SK-N-SH treated with all-trans-retinoic acid at 6 μM for 48 hours (cell line): ENCODE measurements at regions not wholly inside any gene's neighbourhood (a gene's known extent, or its start where the extent isn't known, plus 50 kb on each side); places are given as distances from the start of the nearest gene placed in this dataset.

ENCODE experiments used
- CSDC2 ChIP-seq: fragments of 250-450 bp; sonication (Bioruptor Pico); IDR thresholded peaks from 2 replicates; pipeline ENCODE4 v1.5.0; 2020; ENCODE audit warnings: mild to moderate bottlenecking, moderate library complexity
- GLIS3 ChIP-seq: fragments of 250-450 bp; sonication (Bioruptor Pico); IDR thresholded peaks from 2 replicates; pipeline ENCODE4 v1.5.0; 2020; ENCODE audit warnings: mild to moderate bottlenecking, moderate library complexity
- RARB ChIP-seq: fragments of 250-450 bp; sonication (Bioruptor Pico); IDR thresholded peaks from 2 replicates; pipeline ENCODE4 v1.8.0; 2021; ENCODE audit warnings: mild to moderate bottlenecking, moderate library complexity
- ZC3H10 ChIP-seq: fragments of 250-450 bp; sonication (Bioruptor Pico); IDR thresholded peaks from 2 replicates; pipeline ENCODE4 v1.5.1; 2021; ENCODE audit warnings: mild to moderate bottlenecking, moderate library complexity
- ZFP3 ChIP-seq: fragments of 250-450 bp; sonication (Bioruptor Pico); IDR thresholded peaks from 2 replicates; pipeline ENCODE4 v1.5.0; 2020; ENCODE audit warnings: mild to moderate bottlenecking, moderate library complexity
- TF ChIP-seq, protein P1 (sequence below): fragments of 250-450 bp; sonication (Bioruptor Pico); IDR thresholded peaks from 2 replicates; pipeline ENCODE4 v1.8.0; 2020; ENCODE audit warnings: mild to moderate bottlenecking, moderate library complexity, borderline replicate concordance

DNA sequence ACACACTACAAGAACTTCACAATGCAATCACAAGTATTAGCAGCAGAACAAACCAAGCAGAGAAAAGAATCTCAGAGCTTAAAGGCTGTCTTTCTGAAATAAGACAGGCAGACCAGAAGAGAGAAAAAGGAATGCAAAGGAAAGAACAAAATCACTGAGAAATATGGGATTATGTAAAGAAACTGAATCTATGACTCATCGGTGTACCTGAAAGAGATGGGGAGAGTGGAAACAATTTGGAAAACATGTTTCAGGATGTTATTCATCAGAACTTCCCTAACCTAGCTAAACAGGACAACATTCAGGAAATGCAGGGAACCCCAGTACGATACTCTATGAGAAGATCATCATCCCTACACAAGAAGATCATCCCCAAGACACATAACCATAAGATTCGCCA lies 499.0 kb upstream of the CHAC2 start:
- no peak for TF ChIP-seq ZC3H10 (CRISPR knock-in tag)
- no peak for TF ChIP-seq GLIS3 (CRISPR knock-in tag)
- TF ChIP-seq, protein P1, sequence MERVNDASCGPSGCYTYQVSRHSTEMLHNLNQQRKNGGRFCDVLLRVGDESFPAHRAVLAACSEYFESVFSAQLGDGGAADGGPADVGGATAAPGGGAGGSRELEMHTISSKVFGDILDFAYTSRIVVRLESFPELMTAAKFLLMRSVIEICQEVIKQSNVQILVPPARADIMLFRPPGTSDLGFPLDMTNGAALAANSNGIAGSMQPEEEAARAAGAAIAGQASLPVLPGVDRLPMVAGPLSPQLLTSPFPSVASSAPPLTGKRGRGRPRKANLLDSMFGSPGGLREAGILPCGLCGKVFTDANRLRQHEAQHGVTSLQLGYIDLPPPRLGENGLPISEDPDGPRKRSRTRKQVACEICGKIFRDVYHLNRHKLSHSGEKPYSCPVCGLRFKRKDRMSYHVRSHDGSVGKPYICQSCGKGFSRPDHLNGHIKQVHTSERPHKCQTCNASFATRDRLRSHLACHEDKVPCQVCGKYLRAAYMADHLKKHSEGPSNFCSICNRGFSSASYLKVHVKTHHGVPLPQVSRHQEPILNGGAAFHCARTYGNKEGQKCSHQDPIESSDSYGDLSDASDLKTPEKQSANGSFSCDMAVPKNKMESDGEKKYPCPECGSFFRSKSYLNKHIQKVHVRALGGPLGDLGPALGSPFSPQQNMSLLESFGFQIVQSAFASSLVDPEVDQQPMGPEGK (CRISPR knock-in tag), result no peak
- TF ChIP-seq CSDC2 (CRISPR knock-in tag), result no peak
- no peak for TF ChIP-seq ZFP3 (CRISPR knock-in tag)
- no peak for TF ChIP-seq RARB (CRISPR knock-in tag)
